HEK293 (cell line): ENCODE measurements at regions not wholly inside any gene's neighbourhood (a gene's known extent, or its start where the extent isn't known, plus 50 kb on each side); places are given as distances from the start of the nearest gene placed in this dataset.

Source experiments
- CTCF ChIP-seq: fragments of 450-650 bp; formaldehyde crosslinking; IDR thresholded peaks from 2 replicates; pipeline ENCODE4 v1.5.1; 2016; ENCODE audit warnings: missing biosample characterization, missing genetic modification characterization
- ZNF768 ChIP-seq: fragments of 450-650 bp; formaldehyde crosslinking; IDR thresholded peaks from 2 replicates; pipeline ENCODE4 v1.5.1; 2018; ENCODE audit warnings: missing biosample characterization, mild to moderate bottlenecking, missing genetic modification characterization

DNA sequence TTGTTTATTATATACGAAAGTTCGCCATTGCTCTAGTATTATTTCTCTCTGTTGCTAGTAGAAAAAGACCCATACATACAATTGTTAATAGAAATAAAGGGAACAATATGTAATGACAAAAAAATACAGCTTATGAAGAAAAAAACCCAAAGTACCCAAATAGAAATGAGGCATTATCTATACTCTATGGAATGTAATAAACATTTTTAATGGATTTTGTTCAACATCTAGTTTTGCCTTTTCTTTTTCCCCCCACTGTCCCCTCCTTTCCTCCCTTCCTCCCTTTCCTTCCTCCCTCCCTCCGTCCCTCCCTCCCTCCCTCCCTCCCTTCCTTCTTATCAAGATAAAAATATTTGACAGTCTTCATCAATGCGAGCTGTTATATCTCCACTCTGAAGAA is 81.5 kb upstream of the NEK7 start:
- no peak for TF ChIP-seq ZNF768 (tag by site-specific recombination)
- TF ChIP-seq CTCF = no peak
